ENCODE measurements at regions not wholly inside any gene's neighbourhood (a gene's known extent, or its start where the extent isn't known, plus 50 kb on each side); places are given as distances from the start of the nearest gene placed in this dataset.

GRCh38 chr11:8317159-8317558 is 53.5 kb upstream of the LMO1 start:
- TF ChIP-seq CTCF (IDR thresholded peaks at IDR 0.05; ENCODE audit: extremely low read depth in 1 of 2, insufficient read depth in 1 of 2, low read depth in 1 of 2, low read length in 2 of 2): no peak
- TF ChIP-seq EZH2 (IDR thresholded peaks at IDR 0.05; ENCODE audit: borderline replicate concordance, low read depth, low read length, severe bottlenecking): no peak
- TF ChIP-seq MAX (IDR thresholded peaks at IDR 0.05; ENCODE audit: insufficient read depth, insufficient read length): no peak
- no peak for TF ChIP-seq POLR2A (IDR thresholded peaks at IDR 0.05; ENCODE audit: low read depth, low read length)
- no peak for TF ChIP-seq POLR2AphosphoS5 (IDR thresholded peaks at IDR 0.05; ENCODE audit: insufficient read depth, low read depth, low read length)
- TF ChIP-seq MYC (IDR thresholded peaks at IDR 0.05; ENCODE audit: low read depth, low read length): no peak
- TF ChIP-seq FOS (IDR thresholded peaks at IDR 0.05; ENCODE audit: borderline replicate concordance, insufficient read depth, low read length): no peak
